NB4 (cell line): ENCODE measurements at regions not wholly inside any gene's neighbourhood (a gene's known extent, or its start where the extent isn't known, plus 50 kb on each side); places are given as distances from the start of the nearest gene placed in this dataset.

Source experiments
- CTCF ChIP-seq: IDR thresholded peaks from one replicate; pipeline ENCODE4 v1.5.1; 2012; ENCODE audit warnings: low read depth, low read length
- POLR2A ChIP-seq: IDR thresholded peaks from 2 replicates; pipeline ENCODE4 v1.6.1; 2011; ENCODE audit warnings: mild to moderate bottlenecking; ENCODE audit not compliant: insufficient read length; ENCODE audit errors: extremely low read depth

- no peak for TF ChIP-seq CTCF
- no peak for TF ChIP-seq POLR2A
These were observed 591.0 kb upstream of the ATP2B1 start for GRCh38 chr12:90299666-90300065.
